HEK293T (cell line): ENCODE measurements at regions not wholly inside any gene's neighbourhood (a gene's known extent, or its start where the extent isn't known, plus 50 kb on each side); places are given as distances from the start of the nearest gene placed in this dataset.

Experiments used
- ARNT ChIP-seq: fragments of 450-650 bp; IDR thresholded peaks from 2 replicates; pipeline ENCODE4 v1.6.1; 2017; ENCODE audit warnings: mild to moderate bottlenecking
- BHLHE40 ChIP-seq: fragments of 450-650 bp; IDR thresholded peaks from 2 replicates; pipeline ENCODE4 v1.6.1; 2016; ENCODE audit warnings: mild to moderate bottlenecking, moderate library complexity, borderline replicate concordance
- FOXA1 ChIP-seq: fragments of 450-650 bp; IDR thresholded peaks from 2 replicates; pipeline ENCODE4 v1.6.1; 2016; ENCODE audit warnings: mild to moderate bottlenecking
- FOXK2 ChIP-seq: fragments of 450-650 bp; IDR thresholded peaks from 2 replicates; pipeline ENCODE4 v1.6.1; 2016; ENCODE audit warnings: mild to moderate bottlenecking
- FOXM1 ChIP-seq: fragments of 450-650 bp; IDR thresholded peaks from 2 replicates; pipeline ENCODE4 v1.6.1; 2017; ENCODE audit warnings: mild to moderate bottlenecking, borderline replicate concordance
- NFRKB ChIP-seq: fragments of 450-650 bp; IDR thresholded peaks from 2 replicates; pipeline ENCODE4 v1.6.1; 2016; ENCODE audit warnings: mild to moderate bottlenecking, moderate library complexity
- SP1 ChIP-seq: fragments of 450-650 bp; IDR thresholded peaks from 2 replicates; pipeline ENCODE4 v1.6.1; 2017
- TARDBP ChIP-seq: fragments of 450-650 bp; IDR thresholded peaks from 2 replicates; pipeline ENCODE4 v1.6.1; 2016

GRCh38 chr16:59701963-59702930 is 968.1 kb upstream of the GOT2 start:
- TF ChIP-seq FOXK2 = no peak
- TF ChIP-seq BHLHE40 = no peak
- no peak for TF ChIP-seq FOXA1
- no peak for TF ChIP-seq FOXM1
- TF ChIP-seq TARDBP = no peak
- no peak for TF ChIP-seq NFRKB
- TF ChIP-seq SP1 = no peak
- no peak for TF ChIP-seq ARNT
